RWPE1 (cell line): ENCODE measurements at regions not wholly inside any gene's neighbourhood (a gene's known extent, or its start where the extent isn't known, plus 50 kb on each side); places are given as distances from the start of the nearest gene placed in this dataset.

Experiments
- CTCF ChIA-PET: fragments of 350-600 bp; sonication (Branson Sonifier 250); formaldehyde crosslinking; extraction: SDS; loops from one replicate; lab custom pipeline; 2021; lab: Yijun Ruan, JAX
- POLR2A ChIA-PET: fragments of 400-600 bp; formaldehyde crosslinking; extraction: SDS; loops from one replicate; lab custom pipeline; 2020; ENCODE audit warnings: antibody characterized with exemption; ENCODE audit not compliant: low non-redundant PET; lab: Yijun Ruan, JAX
- DNase-seq: peaks from one replicate; pipeline ENCODE4 v3.0.0; 2012; ENCODE audit warnings: low spot score
- H3K27ac ChIP-seq: fragments of 450-650 bp; 2 replicates; pipeline ENCODE4 v1.5.1; 2017
- CTCF ChIP-seq: fragments of 450-650 bp; conservative IDR thresholded peaks from 2 replicates; pipeline ENCODE4 v1.5.1; 2017; ENCODE audit warnings: low read depth, mild to moderate bottlenecking

- ChIA-PET POLR2A (no interaction called here), CTCF (no interaction called here)
- DNase-seq, result no peak
These were observed 161.3 kb upstream of the EYA4 start for GRCh38 chr6:133079901-133080300.

GRCh38 chr6:133083248-133083967, 157.7 kb upstream of the EYA4 start:
- no peak for DNase-seq
- TF ChIP-seq CTCF, result no peak
- CTCF ChIA-PET, result no interaction called here
- POLR2A ChIA-PET, result no interaction called here
- H3K27ac ChIP-seq, result no peak overlapping the region

More at GRCh38 chr6:133079901-133080300, 161.3 kb upstream of the EYA4 start:
- TF ChIP-seq CTCF, result no peak
- no peak overlapping the region for H3K27ac ChIP-seq

GRCh38 chr6:133085471-133085870, 155.7 kb upstream of the EYA4 start:
- no peak overlapping the region for H3K27ac ChIP-seq
- no peak for DNase-seq
- POLR2A ChIA-PET, result no interaction called here
- CTCF ChIA-PET, result interaction anchor here (0.6 kb wide), 1 partner anchor 406 kb away, joined by 3 read pairs; no protein-coding TSS in a partner anchor
- TF ChIP-seq CTCF, result no peak

GRCh38 chr6:133085896-133086295, 155.3 kb upstream of the EYA4 start:
- ChIA-PET POLR2A (no interaction called here), CTCF (interaction anchor here (0.6 kb wide), 1 partner anchor 405 kb away, joined by 3 read pairs; no protein-coding TSS in a partner anchor)
- no peak for DNase-seq
- no peak for TF ChIP-seq CTCF
- H3K27ac ChIP-seq, result no peak overlapping the region

- no peak overlapping the region for H3K27ac ChIP-seq
- POLR2A ChIA-PET, result no interaction called here
- CTCF ChIA-PET, result no interaction called here
- no peak for TF ChIP-seq CTCF
- no peak for DNase-seq
These were observed 152.0 kb upstream of the EYA4 start for GRCh38 chr6:133088931-133089695.

GRCh38 chr6:133092199-133092598, 149.0 kb upstream of the EYA4 start:
- TF ChIP-seq CTCF, result no peak
- POLR2A ChIA-PET, result no interaction called here
- CTCF ChIA-PET, result no interaction called here
- no peak overlapping the region for H3K27ac ChIP-seq
- no peak for DNase-seq
